Testis (tissue), 2 donors: ENCODE measurements at regions not wholly inside any gene's neighbourhood (a gene's known extent, or its start where the extent isn't known, plus 50 kb on each side); places are given as distances from the start of the nearest gene placed in this dataset.

Experiments
- DNase-seq: peaks from one replicate; pipeline ENCODE4 v3.0.0-alpha.2; 2019
- H3K27ac ChIP-seq, 2 donors: fragments of 200-600 bp; sonication (generic); one replicate each; pipeline ENCODE4 v1.5.1; 2019
- H3K27me3 ChIP-seq: fragments of 200-600 bp; sonication (generic); one replicate; pipeline ENCODE4 v1.5.1; 2019
- H3K36me3 ChIP-seq: fragments of 200-600 bp; sonication (generic); one replicate; pipeline ENCODE4 v1.5.1; 2017; ENCODE audit warnings: low read depth; ENCODE audit errors: missing control alignments
- H3K4me1 ChIP-seq: fragments of 200-600 bp; sonication (generic); one replicate; pipeline ENCODE4 v1.5.1; 2019
- H3K4me3 ChIP-seq, 2 donors: fragments of 200-600 bp; sonication (generic); one replicate each; pipeline ENCODE4 v1.5.1; 2017 to 2019
- H3K9me3 ChIP-seq: fragments of 200-600 bp; sonication (generic); one replicate; pipeline ENCODE4 v1.5.1; 2017
- POLR2A ChIP-seq: fragments of 450-650 bp; IDR thresholded peaks from one replicate; pipeline ENCODE4 v1.6.1; 2017; ENCODE audit warnings: antibody characterized with exemption, mild to moderate bottlenecking, moderate library complexity
- WGBS, 2 donors: methylation state at CpG; one replicate each; pipeline ENCODE4 v1.1.5; 2018; 5-methylcytosine and 5-hydroxymethylcytosine counted together
- intact Hi-C: fragments of 100-400 bp; cut with DNase I; formaldehyde crosslinking; loops from one replicate; pipeline ENCODE4 v1.15.1; 2023; ENCODE audit warnings: low total_unique reads
- TF ChIP-seq, protein P1 (sequence below), 3 experiments: fragments of 450-650 bp in 2 of 3; fragments of 200-600 bp in 1 of 3; sonication (generic) in 1 of 3; IDR thresholded peaks; one replicate each; pipeline ENCODE4 v1.5.1; 2016 to 2019; ENCODE audit warnings: antibody characterized with exemption in 3 of 3, mild to moderate bottlenecking in 2 of 3, moderate library complexity in 1 of 3

DNA sequence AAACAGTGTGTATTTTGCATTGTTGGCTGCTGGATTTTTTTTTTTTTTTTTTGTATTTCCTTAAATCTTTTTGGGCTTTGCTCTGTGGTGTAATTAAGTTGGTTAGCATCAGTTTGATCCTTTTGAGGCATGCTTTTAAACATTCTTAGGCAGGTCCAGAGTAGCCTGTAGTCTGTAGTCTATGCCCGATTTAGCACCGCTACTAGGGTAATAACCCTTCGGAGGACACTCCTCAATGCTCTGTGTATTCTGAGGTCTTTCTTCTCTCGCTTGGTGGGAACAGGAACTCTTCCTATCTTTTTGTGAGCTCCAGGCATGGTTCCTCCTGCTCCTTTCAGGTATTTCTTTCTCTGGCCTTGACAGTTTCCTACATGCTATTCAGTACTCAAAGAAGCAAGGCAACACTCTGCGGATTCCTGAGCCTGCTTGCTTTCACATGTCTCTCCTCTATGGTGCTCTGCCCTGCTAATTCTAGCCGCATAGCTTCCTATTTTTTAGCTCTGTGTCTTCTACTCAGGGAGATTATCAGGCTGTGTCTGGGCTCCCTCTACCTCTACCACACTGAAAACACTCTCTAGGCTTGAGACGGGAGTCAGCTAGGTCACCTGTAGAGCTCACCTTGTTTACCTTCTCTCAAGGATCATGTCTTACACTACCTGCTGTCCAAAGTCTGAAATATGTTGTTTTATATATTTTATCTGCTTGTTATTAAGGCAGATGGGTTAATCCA, 195.1 kb downstream of the NDFIP2 start:
- H3K27ac ChIP-seq: no peak overlapping the region

DNA sequence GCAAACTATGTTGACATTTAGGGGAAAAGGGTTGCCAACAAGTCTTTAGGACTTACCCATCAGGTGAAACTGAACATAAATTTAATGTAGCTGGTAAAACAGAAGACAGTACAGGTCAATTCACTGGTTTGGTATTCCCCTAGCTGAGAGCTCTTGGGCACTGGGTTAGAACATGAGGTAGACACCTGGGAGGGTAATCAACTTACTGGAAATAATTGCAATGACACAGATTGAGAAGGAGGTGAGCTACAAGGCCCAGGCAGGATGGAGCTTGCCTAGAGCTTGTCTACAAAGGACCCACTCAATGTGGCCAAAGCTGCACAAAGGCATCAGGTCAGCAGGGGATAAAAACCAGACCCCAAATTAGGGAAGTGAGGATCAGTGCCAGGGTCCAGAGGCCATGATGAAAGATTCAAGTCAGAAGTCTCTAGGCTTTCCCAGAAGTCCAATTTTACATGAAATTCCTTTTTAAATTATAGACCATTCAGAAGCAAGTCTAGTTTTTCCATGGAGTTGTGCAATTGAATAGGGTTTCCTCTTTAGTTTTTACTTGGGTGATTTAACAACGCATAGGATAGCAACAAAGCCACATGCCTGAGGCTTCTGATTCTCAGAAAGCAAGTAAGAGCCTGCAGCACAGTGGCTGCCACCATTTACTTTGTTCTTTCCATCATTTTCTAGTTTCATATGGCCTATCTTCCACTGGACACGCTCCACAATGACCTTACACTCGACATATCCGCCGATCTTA, 194.0 kb downstream of the NDFIP2 start:
- H3K9me3 ChIP-seq: no peaks in the 10 kb centered on the region
- H3K4me1 ChIP-seq: no peaks in the 10 kb centered on the region
- intact Hi-C loops: no loop called here
- H3K4me3 ChIP-seq: no peak overlapping the region
- no peaks in the 10 kb centered on the region for H3K27me3 ChIP-seq
- DNase-seq: no peak
- no peak overlapping the region for H3K27ac ChIP-seq
- WGBS, 2 donors: 93 to 94% methylated on average over 5 of the region's 5 CpGs
- TF ChIP-seq POLR2A: no peak
- TF ChIP-seq, protein P1, sequence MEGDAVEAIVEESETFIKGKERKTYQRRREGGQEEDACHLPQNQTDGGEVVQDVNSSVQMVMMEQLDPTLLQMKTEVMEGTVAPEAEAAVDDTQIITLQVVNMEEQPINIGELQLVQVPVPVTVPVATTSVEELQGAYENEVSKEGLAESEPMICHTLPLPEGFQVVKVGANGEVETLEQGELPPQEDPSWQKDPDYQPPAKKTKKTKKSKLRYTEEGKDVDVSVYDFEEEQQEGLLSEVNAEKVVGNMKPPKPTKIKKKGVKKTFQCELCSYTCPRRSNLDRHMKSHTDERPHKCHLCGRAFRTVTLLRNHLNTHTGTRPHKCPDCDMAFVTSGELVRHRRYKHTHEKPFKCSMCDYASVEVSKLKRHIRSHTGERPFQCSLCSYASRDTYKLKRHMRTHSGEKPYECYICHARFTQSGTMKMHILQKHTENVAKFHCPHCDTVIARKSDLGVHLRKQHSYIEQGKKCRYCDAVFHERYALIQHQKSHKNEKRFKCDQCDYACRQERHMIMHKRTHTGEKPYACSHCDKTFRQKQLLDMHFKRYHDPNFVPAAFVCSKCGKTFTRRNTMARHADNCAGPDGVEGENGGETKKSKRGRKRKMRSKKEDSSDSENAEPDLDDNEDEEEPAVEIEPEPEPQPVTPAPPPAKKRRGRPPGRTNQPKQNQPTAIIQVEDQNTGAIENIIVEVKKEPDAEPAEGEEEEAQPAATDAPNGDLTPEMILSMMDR (IDR thresholded peaks at IDR 0.05): no peak
- no peaks in the 10 kb centered on the region for H3K36me3 ChIP-seq

More for the DNA sequence above, 195.1 kb downstream of the NDFIP2 start:
- Histone ChIP-seq H3K36me3 (no peaks in the 10 kb centered on the region), H3K9me3 (no peaks in the 10 kb centered on the region), H3K27me3 (no peaks in the 10 kb centered on the region), H3K4me1 (no peaks in the 10 kb centered on the region), H3K4me3 (no peak overlapping the region)
- 79 to 89% methylated on average over 7 of the region's 7 CpGs for WGBS, 2 donors
- no peak for TF ChIP-seq POLR2A
- TF ChIP-seq, protein P1 (IDR thresholded peaks at IDR 0.05): no peak
- intact Hi-C loops: no loop called here
- DNase-seq: no peak

GRCh38 chr13:79673993-79674377, 193.0 kb downstream of the NDFIP2 start:
- 54 to 67% methylated on average over 1 of the region's 1 CpG for WGBS, 2 donors
- DNase-seq: no peak
- intact Hi-C loops: no loop called here

DNA sequence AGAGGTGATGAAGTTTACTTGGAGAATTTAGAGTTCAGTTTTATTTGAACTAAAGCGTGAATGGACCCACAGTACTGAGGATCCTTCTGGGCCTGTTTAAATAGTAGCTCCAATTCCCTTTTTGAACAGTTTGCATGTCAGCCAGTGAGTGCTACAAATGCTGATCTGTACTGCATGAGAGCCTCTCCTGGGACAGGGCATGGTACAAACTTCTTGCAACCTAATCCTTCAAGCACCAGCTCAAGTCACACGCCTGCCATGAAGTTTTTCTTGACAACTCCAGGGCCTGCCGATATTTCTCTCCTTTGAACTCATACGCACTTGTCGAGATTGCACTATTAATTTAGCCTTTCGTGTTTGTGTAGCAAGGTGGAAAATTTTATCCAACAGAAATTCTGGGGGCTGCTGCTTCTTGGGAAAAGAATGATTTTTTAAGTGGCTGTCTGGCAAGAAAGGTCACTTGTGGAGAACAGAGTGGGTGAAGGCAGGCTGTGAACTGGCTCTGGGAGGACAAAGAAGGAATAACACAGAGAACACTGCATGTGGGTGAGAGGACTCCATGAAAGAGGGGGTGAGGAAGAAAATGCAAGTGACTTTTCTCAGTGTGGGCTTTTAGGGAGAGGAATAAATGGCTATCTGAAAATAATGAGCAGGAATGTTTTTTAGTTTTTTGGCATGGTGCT, 192.5 kb downstream of the NDFIP2 start:
- Histone ChIP-seq H3K9me3 (no peaks in the 10 kb centered on the region), H3K4me1 (peaks cover 2% of the 10 kb centered on the region), H3K27ac (no peak overlapping the region), H3K27me3 (no peaks in the 10 kb centered on the region), H3K36me3 (no peaks in the 10 kb centered on the region), H3K4me3 (no peak overlapping the region)
- DNase-seq: no peak
- 51 to 65% methylated on average over 6 of the region's 6 CpGs for WGBS, 2 donors
- intact Hi-C loops: no loop called here
- TF ChIP-seq, protein P1 (IDR thresholded peaks at IDR 0.05): no peak
- TF ChIP-seq POLR2A: no peak

More at GRCh38 chr13:79673993-79674377, 193.0 kb downstream of the NDFIP2 start:
- Histone ChIP-seq H3K27ac (no peak overlapping the region), H3K4me1 (no peaks in the 10 kb centered on the region), H3K9me3 (no peaks in the 10 kb centered on the region), H3K27me3 (no peaks in the 10 kb centered on the region), H3K36me3 (no peaks in the 10 kb centered on the region), H3K4me3 (no peak overlapping the region)
- TF ChIP-seq, protein P1 (IDR thresholded peaks at IDR 0.05): no peak
- no peak for TF ChIP-seq POLR2A
